GM21447 (cell line): ENCODE measurements at regions not wholly inside any gene's neighbourhood (a gene's known extent, or its start where the extent isn't known, plus 50 kb on each side); places are given as distances from the start of the nearest gene placed in this dataset.
A peak's percentile ranks its signal among the peaks of the same experiment; 100 is the strongest.
"Not testable (repeated sequence)": the region's sequence is repeated elsewhere in the genome, so short reads cannot be mapped to it uniquely, and the experiment has no call there.

ENCODE experiments used
- ATAC-seq: cut with Tn5 transposase; IDR thresholded peaks from one replicate; pipeline ENCODE4 v1.9.1; 2021; ENCODE audit not compliant: unreplicated experiment

DNA sequence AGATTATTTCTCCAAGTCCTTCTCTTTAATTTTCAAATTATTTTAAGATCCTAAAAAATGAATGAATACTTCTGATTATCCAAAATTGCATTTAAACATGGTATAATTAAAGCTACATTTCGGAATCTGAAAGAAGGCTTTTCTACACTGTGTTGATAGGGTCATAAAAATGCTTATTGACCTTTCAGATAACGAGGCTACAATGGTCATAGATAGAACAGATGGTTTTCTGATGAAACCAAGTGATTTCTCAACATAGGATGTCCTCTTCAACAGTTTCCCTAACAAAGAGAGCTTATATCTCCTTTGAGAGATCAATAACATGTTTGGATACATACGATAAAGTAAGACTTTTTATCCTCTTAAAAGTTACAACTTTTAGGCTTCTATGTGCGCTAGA lies 201.1 kb downstream of the PTH2R start:
- ATAC-seq, result no peak

- no peak for ATAC-seq
Observed at GRCh38 chr2:208608122-208608835, 201.7 kb downstream of the PTH2R start.

- no peak for ATAC-seq
Observed at GRCh38 chr2:208609166-208609804, 202.7 kb downstream of the PTH2R start.

DNA sequence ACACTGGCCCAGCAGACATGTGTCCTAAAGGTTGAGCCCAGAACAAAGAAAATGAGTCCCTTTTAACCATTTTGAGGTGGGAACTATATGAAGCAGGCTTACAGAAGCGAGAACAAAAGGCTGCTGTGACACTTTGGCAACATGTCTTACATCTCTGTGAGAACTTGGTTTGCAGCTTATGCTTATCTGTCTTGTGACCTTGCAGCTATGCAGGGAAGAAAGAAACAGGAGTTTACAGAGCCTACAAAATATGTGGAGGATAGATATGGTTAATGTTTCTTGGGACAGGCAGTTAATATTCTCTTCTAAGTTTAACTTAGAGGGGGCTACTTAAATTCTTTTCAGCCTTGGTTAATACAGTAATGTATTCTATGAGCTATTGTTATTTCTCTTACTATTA lies 209.1 kb downstream of the PTH2R start:
- ATAC-seq, result not testable (repeated sequence)

GRCh38 chr2:208618220-208618619 lies 211.6 kb downstream of the PTH2R start:
- ATAC-seq, result no peak

- no peak for ATAC-seq
Observed at GRCh38 chr2:208619993-208620392, 213.4 kb downstream of the PTH2R start.

GRCh38 chr2:208620487-208620978 lies 213.9 kb downstream of the PTH2R start:
- no peak for ATAC-seq

DNA sequence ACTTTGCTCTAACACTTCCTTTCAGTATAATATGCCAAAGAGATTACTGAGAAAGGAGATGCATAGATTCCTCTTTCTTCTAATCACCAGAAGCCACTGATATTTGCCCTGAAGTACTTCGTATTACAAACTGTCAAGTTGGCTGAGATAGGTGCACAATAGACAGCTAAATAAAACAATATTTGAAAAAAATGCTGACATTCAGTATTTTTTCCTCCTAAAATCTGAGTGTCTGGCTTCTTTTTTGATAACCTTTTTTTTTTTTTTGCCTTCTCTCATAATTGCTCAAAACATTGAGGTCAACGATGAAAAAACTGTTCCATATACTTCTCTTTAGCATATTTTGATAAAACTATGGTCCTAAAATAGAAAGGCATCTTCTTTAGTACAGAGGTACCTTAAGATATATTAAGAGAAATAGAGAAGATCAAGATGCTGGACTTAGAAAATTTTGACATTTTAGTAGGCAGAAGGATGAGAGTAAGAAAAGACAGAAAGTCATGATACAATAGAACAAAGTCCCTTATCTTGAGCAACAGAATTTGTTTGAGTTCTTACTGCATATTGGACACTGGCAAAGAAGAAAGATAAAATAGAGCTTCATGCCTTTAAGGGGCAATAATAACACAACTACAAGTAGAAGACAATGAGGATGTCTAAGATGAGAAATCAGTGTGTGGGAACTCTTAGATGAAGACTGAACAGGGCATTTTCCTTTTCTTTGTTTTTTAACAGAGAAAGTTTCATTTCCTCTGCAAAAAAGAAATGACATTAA lies 220.7 kb downstream of the PTH2R start:
- ATAC-seq, result no peak

DNA sequence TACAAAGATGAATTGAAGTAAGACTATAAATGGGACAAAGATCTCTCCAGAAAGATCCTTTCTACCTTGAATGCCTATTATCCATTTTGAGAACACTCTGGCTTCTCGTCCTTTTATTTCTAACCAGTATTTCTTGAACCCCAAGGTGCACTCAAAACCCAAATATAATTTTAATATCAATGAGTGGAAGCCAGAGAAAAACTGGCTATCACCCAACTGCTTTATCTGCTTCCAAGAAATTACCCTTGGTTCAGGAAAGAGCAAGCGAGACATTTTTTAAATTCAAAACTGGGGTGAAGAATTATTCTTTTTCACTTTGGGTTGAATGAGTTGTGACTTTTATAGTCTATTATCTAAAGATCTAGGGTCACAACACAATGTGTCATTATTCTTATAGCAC lies 221.3 kb downstream of the PTH2R start:
- no peak for ATAC-seq

DNA sequence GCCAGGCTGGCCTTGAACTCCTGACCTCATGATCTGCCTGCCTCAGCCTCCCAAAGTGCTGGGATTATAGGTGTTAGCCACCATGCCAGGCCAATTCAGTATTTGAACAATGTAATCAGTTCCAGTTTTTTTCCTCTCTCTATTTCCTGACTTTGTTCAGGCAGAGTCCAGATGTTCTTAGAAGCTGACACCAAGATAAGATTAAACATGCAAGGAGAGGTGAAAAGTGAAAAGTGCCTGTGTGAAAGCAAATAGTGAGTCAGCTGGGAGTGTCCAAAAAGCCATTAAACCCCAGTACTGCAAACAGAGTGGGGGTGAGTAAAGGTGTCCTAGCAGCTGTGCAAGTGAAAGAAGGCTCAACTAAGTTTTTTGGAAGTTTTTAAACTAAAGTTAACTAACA lies 231.5 kb downstream of the PTH2R start:
- peak; percentile 62 for ATAC-seq

- ATAC-seq, result no peak
Observed at GRCh38 chr2:208642125-208642779, 235.7 kb downstream of the PTH2R start.

- ATAC-seq, result peak; percentile 58
Observed at GRCh38 chr2:208643145-208643544, 236.6 kb downstream of the PTH2R start.

- ATAC-seq, result no peak
Observed at GRCh38 chr2:208645226-208645625, 238.6 kb downstream of the PTH2R start.

GRCh38 chr2:208648368-208648767 lies 241.8 kb downstream of the PTH2R start:
- ATAC-seq, result no peak

DNA sequence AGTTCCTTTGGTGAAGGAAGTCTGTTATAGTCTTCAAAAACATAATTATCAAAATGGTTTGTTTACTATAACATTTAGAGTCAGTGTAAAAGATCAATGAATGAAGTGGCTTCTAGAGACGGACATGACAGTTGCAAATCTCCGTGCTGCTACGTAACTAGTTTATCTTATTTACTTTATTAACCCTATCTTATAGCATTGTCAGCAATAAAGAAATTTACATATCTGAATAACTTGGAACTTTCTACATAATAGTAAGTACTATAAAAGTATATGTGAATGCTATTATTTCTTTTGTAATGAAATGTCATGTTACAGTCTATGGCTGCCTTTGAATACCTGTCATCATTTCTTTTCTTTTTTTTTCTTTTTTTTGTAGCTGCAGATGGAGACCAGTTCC lies 246.8 kb downstream of the PTH2R start:
- ATAC-seq, result no peak

GRCh38 chr2:208654056-208654455 lies 247.5 kb downstream of the PTH2R start:
- ATAC-seq, result no peak

- ATAC-seq, result no peak
Observed at GRCh38 chr2:208657468-208657867, 250.9 kb downstream of the PTH2R start.

DNA sequence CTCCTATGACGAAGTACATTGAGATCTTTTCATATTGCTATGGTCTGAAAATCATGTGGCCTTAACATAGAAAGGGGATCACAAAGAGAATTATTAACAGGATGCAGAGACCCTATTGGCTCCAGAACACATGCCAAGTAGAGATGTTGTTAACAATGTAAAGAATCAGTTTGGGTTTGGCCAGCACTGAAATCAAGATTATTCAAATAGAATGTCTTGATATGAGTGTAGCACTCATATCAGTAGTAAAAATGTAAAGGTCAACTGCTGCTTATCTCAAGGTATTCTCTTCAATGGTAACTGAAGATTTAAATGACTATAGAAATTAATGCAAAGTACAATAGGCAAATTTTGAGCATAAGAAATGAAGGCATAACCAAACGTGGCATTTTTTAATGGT lies 262.8 kb downstream of the PTH2R start:
- ATAC-seq, result no peak

- no peak for ATAC-seq
Observed at GRCh38 chr2:208671284-208671683, 264.7 kb downstream of the PTH2R start.

GRCh38 chr2:208671886-208672680 lies 265.5 kb downstream of the PTH2R start:
- ATAC-seq, result no peak

DNA sequence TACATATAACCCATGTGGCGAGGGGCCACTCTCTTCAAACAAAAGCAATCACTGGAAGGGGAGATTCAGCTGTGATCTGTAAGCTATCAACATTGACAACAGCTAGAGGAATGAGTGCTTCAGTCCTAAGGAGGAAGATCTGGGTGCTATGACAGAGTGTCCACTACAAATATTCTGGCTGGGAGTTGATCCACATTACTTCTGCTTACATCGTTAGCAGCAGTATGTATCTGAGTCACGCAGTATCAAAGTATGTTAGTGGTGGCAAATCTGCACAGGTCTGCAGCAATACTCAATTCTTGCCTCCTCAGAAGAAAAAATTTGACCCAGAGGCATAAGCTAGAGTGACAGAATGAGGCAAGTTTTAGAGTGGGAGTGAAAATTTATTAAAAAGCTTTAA lies 267.0 kb downstream of the PTH2R start:
- no peak for ATAC-seq
